DOHH2 (cell line): ENCODE measurements at regions not wholly inside any gene's neighbourhood (a gene's known extent, or its start where the extent isn't known, plus 50 kb on each side); places are given as distances from the start of the nearest gene placed in this dataset.

Experiments
- H3F3A ChIP-seq: fragments of 200-600 bp; sonication (generic), shearing (Covaris generic); 2 replicates; pipeline ENCODE4 v1.6.0; 2016; ENCODE audit warnings: antibody characterized with exemption, mild to moderate bottlenecking; ENCODE audit not compliant: control insufficient read depth, insufficient read depth
- H3K27ac ChIP-seq: fragments of 200-600 bp; sonication (generic); 2 replicates; pipeline ENCODE4 v1.5.1; 2014; ENCODE audit warnings: low read depth, mild to moderate bottlenecking, low read length, moderate library complexity
- H3K27me3 ChIP-seq: fragments of 200-600 bp; sonication (generic); 2 replicates; pipeline ENCODE4 v1.6.1; 2014; ENCODE audit warnings: mild to moderate bottlenecking, low read length, mixed read lengths; ENCODE audit not compliant: control insufficient read depth
- H3K36me3 ChIP-seq: fragments of 200-600 bp; sonication (generic); 2 replicates; pipeline ENCODE4 v1.6.1; 2014; ENCODE audit warnings: mild to moderate bottlenecking, low read length, moderate library complexity, mixed read lengths; ENCODE audit not compliant: control insufficient read depth
- H3K4me1 ChIP-seq: fragments of 200-600 bp; sonication (generic); 2 replicates; pipeline ENCODE4 v1.6.1; 2014; ENCODE audit warnings: mild to moderate bottlenecking, low read length, mixed read lengths; ENCODE audit not compliant: control insufficient read depth
- H3K4me2 ChIP-seq: fragments of 200-600 bp; sonication (generic); 2 replicates; pipeline ENCODE4 v1.6.0; 2014; ENCODE audit warnings: mild to moderate bottlenecking, low read length, moderate library complexity
- H3K4me3 ChIP-seq: fragments of 200-600 bp; sonication (generic); 2 replicates; pipeline ENCODE4 v1.5.1; 2014; ENCODE audit warnings: mild to moderate bottlenecking, low read length, mixed read lengths
- H3K79me2 ChIP-seq: fragments of 200-600 bp; sonication (generic); 2 replicates; pipeline ENCODE4 v1.6.1; 2014; ENCODE audit warnings: mild to moderate bottlenecking, low read length, mixed read lengths; ENCODE audit not compliant: control insufficient read depth
- H3K9me2 ChIP-seq: fragments of 200-600 bp; sonication (generic); replicated peaks from 2 replicates; pipeline ENCODE4 v1.6.1; 2014; ENCODE audit warnings: mild to moderate bottlenecking, low read length, mixed read lengths; ENCODE audit not compliant: control insufficient read depth
- H3K9me3 ChIP-seq: fragments of 200-600 bp; sonication (generic); 2 replicates; pipeline ENCODE4 v1.6.1; 2014; ENCODE audit warnings: antibody characterized with exemption, low read length, mixed read lengths; ENCODE audit not compliant: control insufficient read depth, insufficient read depth
- H4K20me1 ChIP-seq: fragments of 200-600 bp; sonication (generic); 2 replicates; pipeline ENCODE4 v1.6.0; 2014; ENCODE audit warnings: low read depth, mild to moderate bottlenecking, antibody characterized with exemption, low read length, moderate library complexity; ENCODE audit not compliant: control insufficient read depth, insufficient read depth
- CTCF ChIP-seq: fragments of 200-600 bp; sonication (generic); IDR thresholded peaks from one replicate; pipeline ENCODE4 v1.5.1; 2014; ENCODE audit warnings: antibody characterized with exemption, mild to moderate bottlenecking, low read depth, low read length; ENCODE audit not compliant: poor library complexity, severe bottlenecking
- EZH2phosphoT487 ChIP-seq: fragments of 200-600 bp; sonication (generic); IDR thresholded peaks from 2 replicates; pipeline ENCODE4 v1.6.1; 2017; ENCODE audit warnings: borderline replicate concordance, mild to moderate bottlenecking, antibody characterized with exemption, low read length, moderate library complexity, mixed read lengths

GRCh38 chr3:18883571-18883970, 264.7 kb upstream of the KCNH8 start:
- no peak overlapping the region for H3K27ac ChIP-seq
- H3K9me3 ChIP-seq, result no peaks in the 10 kb centered on the region
- no peaks in the 10 kb centered on the region for H3K9me2 ChIP-seq
- H3F3A ChIP-seq, result no peaks in the 10 kb centered on the region
- no peaks in the 10 kb centered on the region for H4K20me1 ChIP-seq
- no peak for TF ChIP-seq EZH2phosphoT487
- no peak for TF ChIP-seq CTCF
- H3K27me3 ChIP-seq, result no peaks in the 10 kb centered on the region
- H3K36me3 ChIP-seq, result no peaks in the 10 kb centered on the region
- H3K4me1 ChIP-seq, result no peaks in the 10 kb centered on the region
- no peak overlapping the region for H3K4me3 ChIP-seq
- no peak overlapping the region for H3K4me2 ChIP-seq
- no peaks in the 10 kb centered on the region for H3K79me2 ChIP-seq

DNA sequence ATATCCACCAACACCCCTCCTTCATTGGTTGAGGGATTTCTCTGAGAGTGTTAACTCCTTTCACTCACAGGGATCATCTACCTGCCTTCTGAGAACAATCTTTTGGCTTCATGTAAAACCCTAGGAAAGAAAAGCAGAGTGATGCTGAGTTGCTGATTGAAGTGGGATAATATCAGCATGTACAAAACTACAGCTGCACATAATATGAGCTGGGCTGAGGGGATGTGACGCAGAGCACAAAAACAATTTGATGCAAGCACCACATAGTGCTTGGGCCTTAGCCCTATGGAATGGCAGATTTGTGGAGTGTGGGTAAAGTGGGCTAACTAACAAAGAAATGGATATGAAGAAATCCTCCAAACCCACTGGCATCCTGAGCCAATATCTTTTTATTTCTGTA, 267.6 kb upstream of the KCNH8 start:
- Histone ChIP-seq H3K4me3 (no peak overlapping the region), H3K9me3 (no peaks in the 10 kb centered on the region), H3K36me3 (no peaks in the 10 kb centered on the region), H3K4me1 (no peaks in the 10 kb centered on the region), H3F3A (no peaks in the 10 kb centered on the region), H3K27ac (no peak overlapping the region), H3K79me2 (no peaks in the 10 kb centered on the region), H3K27me3 (no peaks in the 10 kb centered on the region), H4K20me1 (no peaks in the 10 kb centered on the region), H3K9me2 (no peaks in the 10 kb centered on the region), H3K4me2 (no peak overlapping the region)
- TF ChIP-seq CTCF (no peak), EZH2phosphoT487 (no peak)

GRCh38 chr3:18872466-18872865, 275.8 kb upstream of the KCNH8 start:
- H3F3A ChIP-seq, result no peaks in the 10 kb centered on the region
- H3K9me3 ChIP-seq, result no peaks in the 10 kb centered on the region
- H3K79me2 ChIP-seq, result no peaks in the 10 kb centered on the region
- H3K4me1 ChIP-seq, result no peaks in the 10 kb centered on the region
- H3K36me3 ChIP-seq, result no peaks in the 10 kb centered on the region
- no peak for TF ChIP-seq EZH2phosphoT487
- no peaks in the 10 kb centered on the region for H4K20me1 ChIP-seq
- H3K4me3 ChIP-seq, result no peak overlapping the region
- H3K9me2 ChIP-seq, result no peaks in the 10 kb centered on the region
- H3K4me2 ChIP-seq, result no peak overlapping the region
- H3K27me3 ChIP-seq, result no peaks in the 10 kb centered on the region
- no peak overlapping the region for H3K27ac ChIP-seq

- Histone ChIP-seq H3K9me2 (no peaks in the 10 kb centered on the region), H3K4me3 (no peak overlapping the region), H4K20me1 (no peaks in the 10 kb centered on the region)
These were observed 277.7 kb upstream of the KCNH8 start for GRCh38 chr3:18870642-18871041.

More at GRCh38 chr3:18870642-18871041, 277.7 kb upstream of the KCNH8 start:
- TF ChIP-seq EZH2phosphoT487 (no peak), CTCF (no peak)
- H3K79me2 ChIP-seq, result no peaks in the 10 kb centered on the region
- no peaks in the 10 kb centered on the region for H3F3A ChIP-seq
- no peaks in the 10 kb centered on the region for H3K9me3 ChIP-seq
- H3K36me3 ChIP-seq, result no peaks in the 10 kb centered on the region
- H3K27me3 ChIP-seq, result no peaks in the 10 kb centered on the region
- H3K4me1 ChIP-seq, result no peaks in the 10 kb centered on the region
- H3K4me2 ChIP-seq, result no peak overlapping the region
- no peak overlapping the region for H3K27ac ChIP-seq
